Panc1 (cell line): ENCODE measurements at regions not wholly inside any gene's neighbourhood (a gene's known extent, or its start where the extent isn't known, plus 50 kb on each side); places are given as distances from the start of the nearest gene placed in this dataset.

Source experiments
- CTCF ChIP-seq: fragments of 450-650 bp; IDR thresholded peaks from 2 replicates; pipeline ENCODE4 v1.5.1; 2017; ENCODE audit warnings: mild to moderate bottlenecking
- POLR2AphosphoS5 ChIP-seq: IDR thresholded peaks from 2 replicates; pipeline ENCODE4 v1.6.1; 2012; ENCODE audit warnings: mild to moderate bottlenecking, low read depth, low read length, moderate library complexity

GRCh38 chr3:82224661-82225060, 463.2 kb upstream of the GBE1 start:
- TF ChIP-seq CTCF = no peak
- no peak for TF ChIP-seq POLR2AphosphoS5
